Progenitor cell of endocrine pancreas (in vitro differentiated cells): ENCODE measurements at regions not wholly inside any gene's neighbourhood (a gene's known extent, or its start where the extent isn't known, plus 50 kb on each side); places are given as distances from the start of the nearest gene placed in this dataset.

Experiments used
- DNase-seq: peaks from one replicate; pipeline ENCODE4 v3.0.0; 2021; ENCODE audit warnings: low spot score; ENCODE audit not compliant: unreplicated experiment
- H3K27ac Mint-ChIP-seq: 2 replicates; pipeline ENCODE4 v1.8.0; 2021; ENCODE audit warnings: mild to moderate bottlenecking, moderate library complexity, mixed read lengths
- H3K27me3 Mint-ChIP-seq: 2 replicates; pipeline ENCODE4 v1.8.0; 2021; ENCODE audit warnings: mixed read lengths
- H3K36me3 Mint-ChIP-seq: 2 replicates; pipeline ENCODE4 v1.8.0; 2022; ENCODE audit warnings: mixed read lengths; ENCODE audit not compliant: insufficient read depth
- H3K4me1 Mint-ChIP-seq: 2 replicates; pipeline ENCODE4 v1.8.0; 2021; ENCODE audit warnings: low read depth, mixed read lengths
- H3K4me3 Mint-ChIP-seq: 2 replicates; pipeline ENCODE4 v1.8.0; 2021; ENCODE audit warnings: low read depth, mild to moderate bottlenecking, moderate library complexity, mixed read lengths
- H3K9me3 Mint-ChIP-seq: 2 replicates; pipeline ENCODE4 v1.8.0; 2021; ENCODE audit warnings: low read depth, mixed read lengths
- CTCF ChIP-seq: fragments of 200-600 bp; sonication (generic); IDR thresholded peaks from one replicate; pipeline ENCODE4 v1.5.0; 2021; ENCODE audit warnings: antibody characterized with exemption, mild to moderate bottlenecking; ENCODE audit not compliant: unreplicated experiment

- Mint-ChIP-seq H3K27me3 (no peaks in the 10 kb centered on the region), H3K4me3 (no peak overlapping the region), H3K9me3 (no peaks in the 10 kb centered on the region), H3K36me3 (peaks cover 1% of the 10 kb centered on the region), H3K27ac (no peak overlapping the region), H3K4me1 (peaks cover 4% of the 10 kb centered on the region)
- no peak for TF ChIP-seq CTCF
- DNase-seq: no peak
These were observed 371.8 kb upstream of the JAG1 start for GRCh38 chr20:11045412-11046175.

- Mint-ChIP-seq H3K27ac (no peak overlapping the region), H3K36me3 (peaks cover 1% of the 10 kb centered on the region), H3K27me3 (no peaks in the 10 kb centered on the region), H3K4me1 (peaks cover 4% of the 10 kb centered on the region), H3K4me3 (no peak overlapping the region), H3K9me3 (no peaks in the 10 kb centered on the region)
- DNase-seq: no peak
- TF ChIP-seq CTCF: no peak
These were observed 373.8 kb upstream of the JAG1 start for GRCh38 chr20:11047559-11047958.

- H3K9me3 Mint-ChIP-seq: no peaks in the 10 kb centered on the region
- H3K27me3 Mint-ChIP-seq: no peaks in the 10 kb centered on the region
- peaks cover 4% of the 10 kb centered on the region for H3K4me1 Mint-ChIP-seq
- H3K27ac Mint-ChIP-seq: no peak overlapping the region
- no peak for TF ChIP-seq CTCF
- H3K4me3 Mint-ChIP-seq: no peak overlapping the region
- no peak for DNase-seq
- H3K36me3 Mint-ChIP-seq: peaks cover 1% of the 10 kb centered on the region
These were observed 374.9 kb upstream of the JAG1 start for GRCh38 chr20:11048739-11049138.

GRCh38 chr20:11050350-11050749, 376.6 kb upstream of the JAG1 start:
- TF ChIP-seq CTCF: no peak
- Mint-ChIP-seq H3K9me3 (no peaks in the 10 kb centered on the region), H3K27ac (no peak overlapping the region), H3K4me3 (no peak overlapping the region), H3K4me1 (peaks cover 4% of the 10 kb centered on the region), H3K27me3 (no peaks in the 10 kb centered on the region), H3K36me3 (no peaks in the 10 kb centered on the region)
- no peak for DNase-seq

GRCh38 chr20:11051136-11051535, 377.3 kb upstream of the JAG1 start:
- H3K9me3 Mint-ChIP-seq: no peaks in the 10 kb centered on the region
- DNase-seq: no peak
- H3K27ac Mint-ChIP-seq: no peak overlapping the region
- no peak overlapping the region for H3K4me3 Mint-ChIP-seq
- H3K4me1 Mint-ChIP-seq: peaks cover 4% of the 10 kb centered on the region
- no peaks in the 10 kb centered on the region for H3K27me3 Mint-ChIP-seq
- H3K36me3 Mint-ChIP-seq: no peaks in the 10 kb centered on the region
- TF ChIP-seq CTCF: no peak
